Fibroblast of mammary gland (primary cell): ENCODE measurements at regions not wholly inside any gene's neighbourhood (a gene's known extent, or its start where the extent isn't known, plus 50 kb on each side); places are given as distances from the start of the nearest gene placed in this dataset.

ENCODE experiments used
- DNase-seq: peaks from one replicate; pipeline ENCODE4 v3.0.0-alpha.2; 2010; ENCODE audit warnings: low read depth
- H3K4me3 ChIP-seq: 2 replicates; pipeline ENCODE4 v1.5.1; 2011; ENCODE audit warnings: low read depth, mild to moderate bottlenecking, low read length, moderate library complexity; ENCODE audit not compliant: control insufficient read depth
- TF ChIP-seq, protein P1 (sequence below): conservative IDR thresholded peaks from 2 replicates; pipeline ENCODE4 v1.5.1; 2011; ENCODE audit warnings: low read depth, low read length, inconsistent platforms; ENCODE audit not compliant: control insufficient read depth, insufficient read depth

DNA sequence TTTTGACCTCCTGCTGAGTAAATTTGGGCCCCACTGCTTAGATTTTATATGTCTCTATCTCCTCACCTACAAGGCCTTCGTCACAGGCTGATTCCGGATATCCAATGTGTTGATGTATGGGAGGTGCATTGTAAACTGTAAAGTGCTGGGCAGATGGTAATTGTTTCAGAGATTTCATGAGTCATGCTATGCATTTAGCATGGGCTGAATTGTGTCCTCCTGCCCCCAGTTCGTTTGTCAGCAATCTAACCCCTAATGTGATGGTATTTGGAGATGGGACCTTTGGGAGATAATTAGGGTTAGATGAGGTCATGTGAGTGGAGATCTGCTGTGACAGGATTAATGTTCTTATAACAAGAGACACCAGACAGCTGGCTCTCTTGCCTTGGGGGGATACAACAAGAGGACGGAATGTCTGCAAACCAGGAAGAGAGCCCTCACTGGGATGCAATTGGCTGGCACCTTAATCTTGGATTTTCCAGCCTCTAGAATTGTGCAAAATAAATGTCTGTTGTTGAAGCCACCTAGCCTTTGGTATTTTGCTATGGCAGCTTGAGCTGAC lies 101.8 kb upstream of the NLRP1 start:
- H3K4me3 ChIP-seq: no peak overlapping the region
- no peak for DNase-seq
- TF ChIP-seq, protein P1, sequence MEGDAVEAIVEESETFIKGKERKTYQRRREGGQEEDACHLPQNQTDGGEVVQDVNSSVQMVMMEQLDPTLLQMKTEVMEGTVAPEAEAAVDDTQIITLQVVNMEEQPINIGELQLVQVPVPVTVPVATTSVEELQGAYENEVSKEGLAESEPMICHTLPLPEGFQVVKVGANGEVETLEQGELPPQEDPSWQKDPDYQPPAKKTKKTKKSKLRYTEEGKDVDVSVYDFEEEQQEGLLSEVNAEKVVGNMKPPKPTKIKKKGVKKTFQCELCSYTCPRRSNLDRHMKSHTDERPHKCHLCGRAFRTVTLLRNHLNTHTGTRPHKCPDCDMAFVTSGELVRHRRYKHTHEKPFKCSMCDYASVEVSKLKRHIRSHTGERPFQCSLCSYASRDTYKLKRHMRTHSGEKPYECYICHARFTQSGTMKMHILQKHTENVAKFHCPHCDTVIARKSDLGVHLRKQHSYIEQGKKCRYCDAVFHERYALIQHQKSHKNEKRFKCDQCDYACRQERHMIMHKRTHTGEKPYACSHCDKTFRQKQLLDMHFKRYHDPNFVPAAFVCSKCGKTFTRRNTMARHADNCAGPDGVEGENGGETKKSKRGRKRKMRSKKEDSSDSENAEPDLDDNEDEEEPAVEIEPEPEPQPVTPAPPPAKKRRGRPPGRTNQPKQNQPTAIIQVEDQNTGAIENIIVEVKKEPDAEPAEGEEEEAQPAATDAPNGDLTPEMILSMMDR: no peak

DNA sequence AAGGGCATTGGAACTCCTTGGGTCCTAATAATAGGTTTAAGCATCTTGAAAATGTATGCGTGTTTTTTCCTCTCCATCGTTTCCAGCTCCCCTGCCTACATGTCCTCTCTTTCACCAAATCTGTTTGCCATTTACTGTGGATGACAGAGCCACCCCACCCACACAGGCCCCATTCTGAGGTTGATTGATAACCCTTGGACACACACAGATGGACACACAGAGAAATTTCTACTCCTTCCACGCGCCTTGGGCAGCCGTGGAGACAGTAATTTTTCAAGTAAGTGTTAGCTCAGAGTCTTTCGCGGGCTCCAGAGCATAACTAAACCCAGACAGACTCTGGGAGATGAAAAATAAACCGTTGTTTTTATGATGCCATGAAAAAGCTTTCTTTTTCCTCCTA lies 103.3 kb upstream of the NLRP1 start:
- no peak overlapping the region for H3K4me3 ChIP-seq
- no peak for DNase-seq
- TF ChIP-seq, protein P1: no peak

DNA sequence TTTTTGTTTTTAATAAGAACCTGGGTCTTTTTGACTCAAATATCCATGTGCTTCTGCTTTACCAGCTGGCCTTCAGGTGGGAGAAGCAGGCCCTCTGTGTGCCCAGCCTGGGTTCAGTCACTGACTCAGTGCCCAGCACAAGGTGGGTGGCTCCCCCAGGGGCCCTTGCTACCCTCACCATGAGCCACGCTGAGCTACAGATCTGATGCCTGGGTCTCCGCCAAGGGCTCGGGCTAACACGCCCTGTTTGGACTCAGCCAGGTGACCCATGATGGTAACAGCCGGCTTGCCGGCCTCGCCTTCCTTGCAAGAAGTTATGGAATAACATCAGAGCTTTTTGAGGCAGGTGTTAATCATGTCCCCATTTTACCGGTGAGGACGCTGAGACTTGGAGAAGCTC lies 109.5 kb upstream of the NLRP1 start:
- no peak overlapping the region for H3K4me3 ChIP-seq
- TF ChIP-seq, protein P1: no peak

DNA sequence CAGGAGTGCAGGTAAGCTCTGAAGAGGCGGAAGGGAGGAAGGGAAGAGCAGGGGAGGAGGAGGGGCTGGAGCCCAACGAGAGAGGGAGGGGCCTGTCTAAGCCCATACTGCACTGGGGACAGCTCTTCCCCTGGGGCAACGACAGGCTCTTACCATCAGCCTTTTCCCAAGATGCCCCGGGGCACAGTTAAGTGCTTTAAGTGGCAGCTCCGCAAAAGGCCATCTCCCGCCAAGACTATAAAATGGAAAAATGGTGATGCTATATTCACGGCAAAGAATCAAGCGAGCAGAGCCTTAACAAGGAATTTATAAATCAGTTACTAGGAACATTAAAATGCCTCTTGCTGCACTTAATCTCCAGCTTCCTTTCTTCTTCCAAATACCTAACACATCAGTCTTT lies 110.2 kb upstream of the NLRP1 start:
- TF ChIP-seq, protein P1: no peak
- DNase-seq: no peak
- H3K4me3 ChIP-seq: no peak overlapping the region

More for the DNA sequence above, 109.5 kb upstream of the NLRP1 start:
- no peak for DNase-seq

DNA sequence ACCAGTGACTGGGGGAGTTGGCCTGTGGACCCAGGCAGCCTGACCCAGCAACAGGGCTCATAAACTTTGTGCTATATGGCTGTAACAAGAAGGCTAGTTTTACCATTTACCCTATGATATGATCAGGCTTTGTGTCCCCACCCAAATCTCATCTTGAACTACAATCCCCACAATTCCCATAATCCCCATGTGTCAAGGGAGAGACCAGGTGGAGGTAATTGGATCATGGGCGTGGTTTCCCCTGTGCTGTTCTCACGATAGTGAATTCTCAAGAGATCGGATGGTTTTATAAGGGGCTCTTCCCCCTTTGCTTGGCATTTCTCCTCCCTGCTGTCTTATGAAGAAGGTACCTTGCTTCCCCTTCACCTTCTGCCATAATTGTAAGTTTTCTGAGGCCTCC lies 111.2 kb upstream of the NLRP1 start:
- TF ChIP-seq, protein P1: no peak

DNA sequence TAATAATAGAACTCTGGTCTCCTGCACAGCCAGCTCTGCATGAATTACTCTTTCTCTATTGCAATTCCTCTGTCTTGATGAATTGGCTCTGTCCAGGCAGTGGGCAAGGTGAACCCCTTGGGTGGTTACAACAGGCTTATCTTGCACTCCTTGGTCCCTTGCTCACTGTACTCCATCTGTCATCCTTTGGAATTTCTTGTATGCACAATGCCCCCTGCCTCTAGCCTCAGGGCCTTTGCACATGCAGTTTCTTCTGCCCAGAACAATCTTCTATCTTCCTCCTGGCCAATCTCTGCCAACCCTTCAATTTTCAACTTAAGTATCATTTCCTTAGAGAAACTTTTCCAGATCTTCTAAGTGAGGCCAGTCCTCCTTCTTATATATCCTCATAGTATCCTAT lies 114.7 kb upstream of the NLRP1 start:
- DNase-seq: no peak
- H3K4me3 ChIP-seq: no peak overlapping the region
- TF ChIP-seq, protein P1: no peak

More for the DNA sequence above, 111.2 kb upstream of the NLRP1 start:
- no peak overlapping the region for H3K4me3 ChIP-seq
- DNase-seq: no peak

DNA sequence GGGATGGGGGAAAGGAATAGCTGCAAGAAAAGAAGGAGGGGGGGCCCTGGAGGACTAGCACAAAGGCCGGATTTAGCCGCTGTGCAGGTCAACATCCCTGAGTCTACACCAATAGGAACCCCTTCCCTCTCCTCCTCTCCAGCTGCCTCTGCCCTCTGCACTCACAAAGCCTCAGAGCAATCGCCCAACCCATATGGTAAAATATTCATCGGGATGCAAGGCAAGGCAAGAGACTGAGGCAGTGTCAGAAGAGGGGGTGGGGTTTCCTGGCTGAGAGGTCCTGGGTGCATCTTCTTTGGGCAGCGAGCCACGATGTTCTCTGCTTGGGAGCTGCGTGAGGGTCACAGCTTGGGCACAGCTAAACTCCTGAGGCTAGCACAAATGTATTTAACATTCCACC lies 115.5 kb upstream of the NLRP1 start:
- TF ChIP-seq, protein P1: no peak
- DNase-seq: no peak
- no peak overlapping the region for H3K4me3 ChIP-seq
